OCI-LY1 (cell line): ENCODE measurements at regions not wholly inside any gene's neighbourhood (a gene's known extent, or its start where the extent isn't known, plus 50 kb on each side); places are given as distances from the start of the nearest gene placed in this dataset.

Experiments
- EZH2 ChIP-seq: fragments of 200-600 bp; sonication (generic), shearing (Covaris generic); IDR thresholded peaks from 2 replicates; pipeline ENCODE4 v1.8.0; 2017; ENCODE audit warnings: borderline replicate concordance, mixed run types, mild to moderate bottlenecking, antibody characterized with exemption, low read length, moderate library complexity, mixed read lengths
- TF ChIP-seq, protein P1 (sequence below): fragments of 200-600 bp; sonication (generic), shearing (Covaris generic); IDR thresholded peaks from 2 replicates; pipeline ENCODE4 v1.5.1; 2017; ENCODE audit warnings: mild to moderate bottlenecking, antibody characterized with exemption, low read length, moderate library complexity, mixed read lengths

DNA sequence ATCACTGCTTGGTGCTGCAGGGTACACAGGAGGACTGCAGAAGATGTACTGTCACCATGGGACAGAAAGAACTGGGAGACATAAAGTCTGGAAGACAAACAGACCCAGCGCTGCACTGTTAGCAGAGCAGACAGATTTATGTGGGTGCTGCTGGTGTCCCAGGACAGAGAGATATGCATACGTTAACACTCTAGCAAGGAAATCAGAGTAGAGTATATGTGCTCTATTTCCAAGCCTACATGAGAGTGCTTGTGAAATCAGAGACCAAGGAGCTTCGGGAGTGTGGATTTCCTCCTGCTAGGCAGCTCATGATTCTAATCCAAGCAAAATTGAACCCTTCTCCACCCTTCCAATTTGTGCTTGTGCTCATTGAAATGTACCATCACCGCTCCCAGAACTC, 416.5 kb downstream of the VRK1 start:
- TF ChIP-seq, protein P1, sequence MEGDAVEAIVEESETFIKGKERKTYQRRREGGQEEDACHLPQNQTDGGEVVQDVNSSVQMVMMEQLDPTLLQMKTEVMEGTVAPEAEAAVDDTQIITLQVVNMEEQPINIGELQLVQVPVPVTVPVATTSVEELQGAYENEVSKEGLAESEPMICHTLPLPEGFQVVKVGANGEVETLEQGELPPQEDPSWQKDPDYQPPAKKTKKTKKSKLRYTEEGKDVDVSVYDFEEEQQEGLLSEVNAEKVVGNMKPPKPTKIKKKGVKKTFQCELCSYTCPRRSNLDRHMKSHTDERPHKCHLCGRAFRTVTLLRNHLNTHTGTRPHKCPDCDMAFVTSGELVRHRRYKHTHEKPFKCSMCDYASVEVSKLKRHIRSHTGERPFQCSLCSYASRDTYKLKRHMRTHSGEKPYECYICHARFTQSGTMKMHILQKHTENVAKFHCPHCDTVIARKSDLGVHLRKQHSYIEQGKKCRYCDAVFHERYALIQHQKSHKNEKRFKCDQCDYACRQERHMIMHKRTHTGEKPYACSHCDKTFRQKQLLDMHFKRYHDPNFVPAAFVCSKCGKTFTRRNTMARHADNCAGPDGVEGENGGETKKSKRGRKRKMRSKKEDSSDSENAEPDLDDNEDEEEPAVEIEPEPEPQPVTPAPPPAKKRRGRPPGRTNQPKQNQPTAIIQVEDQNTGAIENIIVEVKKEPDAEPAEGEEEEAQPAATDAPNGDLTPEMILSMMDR: no peak
- no peak for TF ChIP-seq EZH2
